GM18873 (cell line): ENCODE measurements at regions not wholly inside any gene's neighbourhood (a gene's known extent, or its start where the extent isn't known, plus 50 kb on each side); places are given as distances from the start of the nearest gene placed in this dataset.
"Not testable (repeated sequence)": the region's sequence is repeated elsewhere in the genome, so short reads cannot be mapped to it uniquely, and the experiment has no call there.

Experiments
- ATAC-seq: cut with Tn5 transposase; IDR thresholded peaks from one replicate; pipeline ENCODE4 v1.9.1; 2021; ENCODE audit warnings: mild to moderate bottlenecking, moderate library complexity, moderate number of reproducible peaks; ENCODE audit not compliant: unreplicated experiment, low FRiP score

DNA sequence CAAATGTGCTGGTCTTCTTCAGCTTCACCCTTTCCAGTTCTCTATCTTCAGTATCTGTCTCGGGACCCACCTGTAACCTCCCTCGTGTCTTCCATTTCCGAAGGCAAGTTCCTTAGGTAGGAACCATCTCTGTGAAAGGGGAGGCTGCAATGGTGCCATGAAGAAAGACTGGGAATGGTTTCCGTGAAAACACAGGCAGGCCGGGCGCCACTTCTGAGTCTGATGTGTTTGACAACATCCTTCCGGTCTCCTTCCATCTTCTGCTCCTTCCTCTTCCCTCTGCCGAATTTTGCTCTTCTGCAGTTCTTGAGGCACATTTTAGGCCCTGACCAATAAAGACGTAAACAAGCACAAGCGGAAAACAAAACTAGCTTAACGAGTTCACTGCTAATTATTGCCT, 328.0 kb downstream of the THBS2 start:
- ATAC-seq = no peak

DNA sequence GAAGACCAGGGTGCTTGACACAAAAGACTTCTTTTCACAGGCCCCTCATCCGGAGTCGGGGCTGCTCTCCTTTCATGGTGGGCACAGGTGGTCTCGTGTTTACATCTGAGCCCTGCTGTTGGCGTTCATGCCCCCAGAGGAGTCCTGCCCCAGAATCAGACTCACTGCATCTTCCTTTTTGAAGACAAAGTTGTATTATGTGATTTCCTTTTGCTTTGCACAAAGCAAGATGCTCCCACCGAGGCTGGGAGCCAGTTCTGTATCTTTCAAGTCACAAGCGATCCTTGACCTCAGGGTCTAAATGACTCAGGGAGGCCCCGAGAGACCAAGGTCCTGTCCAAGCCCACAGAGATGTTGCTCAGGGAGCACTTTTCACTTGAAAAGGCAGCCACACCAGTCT, 330.5 kb downstream of the THBS2 start:
- ATAC-seq = no peak

GRCh38 chr6:168922436-168922835, 331.2 kb downstream of the THBS2 start:
- no peak for ATAC-seq

DNA sequence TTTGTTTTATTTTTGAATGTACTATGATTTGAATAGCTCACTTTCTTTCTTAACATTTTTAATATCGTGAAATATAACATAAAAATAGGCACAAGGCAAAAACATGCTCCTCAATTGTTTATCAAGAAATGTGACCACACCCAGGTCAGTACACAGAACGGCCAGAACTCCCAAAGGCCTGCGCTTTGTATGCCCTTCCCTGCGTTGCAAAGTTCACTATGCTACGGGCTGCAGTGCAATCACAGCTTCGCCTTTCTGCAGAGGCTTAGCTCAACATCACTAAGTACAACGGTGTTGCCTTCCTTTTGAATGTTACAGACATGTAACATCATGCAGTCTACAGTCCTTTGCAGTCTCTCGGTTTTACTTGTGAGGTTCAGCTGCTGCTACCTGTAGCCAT, 333.4 kb downstream of the THBS2 start:
- ATAC-seq = no peak

DNA sequence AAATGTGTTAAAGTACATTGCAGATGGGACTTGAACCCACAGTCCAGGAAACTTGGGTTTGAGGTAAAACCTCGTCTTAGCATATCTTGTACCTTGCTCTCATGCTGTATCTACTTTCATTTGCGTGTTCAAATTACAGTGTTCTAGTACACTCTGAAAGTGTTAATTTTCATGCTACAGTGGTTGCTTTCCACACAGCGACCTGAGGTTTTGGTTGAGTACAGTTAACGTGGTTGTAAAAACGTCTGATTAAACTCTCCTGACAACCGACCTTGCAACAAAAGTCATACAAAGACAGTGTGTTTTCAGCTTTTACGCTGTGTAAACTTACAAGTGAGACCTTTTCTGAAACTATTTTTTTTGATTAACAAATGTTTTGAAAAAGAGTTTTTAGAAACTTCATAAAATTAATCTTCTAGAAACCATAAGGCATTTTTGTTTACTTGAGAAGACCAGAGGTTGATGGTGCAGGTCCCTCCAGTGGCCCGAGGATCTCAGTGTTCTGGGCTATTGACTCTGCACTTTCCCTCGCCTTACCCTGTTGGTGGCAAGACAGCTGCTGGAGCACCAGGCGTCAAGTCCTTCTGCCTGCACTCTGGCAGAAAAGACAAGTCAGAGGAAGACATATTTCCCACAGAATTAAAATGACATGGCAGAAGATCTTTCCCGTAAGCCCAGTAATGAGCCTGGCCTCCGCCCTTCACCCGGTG, 334.0 kb downstream of the THBS2 start:
- no peak for ATAC-seq

DNA sequence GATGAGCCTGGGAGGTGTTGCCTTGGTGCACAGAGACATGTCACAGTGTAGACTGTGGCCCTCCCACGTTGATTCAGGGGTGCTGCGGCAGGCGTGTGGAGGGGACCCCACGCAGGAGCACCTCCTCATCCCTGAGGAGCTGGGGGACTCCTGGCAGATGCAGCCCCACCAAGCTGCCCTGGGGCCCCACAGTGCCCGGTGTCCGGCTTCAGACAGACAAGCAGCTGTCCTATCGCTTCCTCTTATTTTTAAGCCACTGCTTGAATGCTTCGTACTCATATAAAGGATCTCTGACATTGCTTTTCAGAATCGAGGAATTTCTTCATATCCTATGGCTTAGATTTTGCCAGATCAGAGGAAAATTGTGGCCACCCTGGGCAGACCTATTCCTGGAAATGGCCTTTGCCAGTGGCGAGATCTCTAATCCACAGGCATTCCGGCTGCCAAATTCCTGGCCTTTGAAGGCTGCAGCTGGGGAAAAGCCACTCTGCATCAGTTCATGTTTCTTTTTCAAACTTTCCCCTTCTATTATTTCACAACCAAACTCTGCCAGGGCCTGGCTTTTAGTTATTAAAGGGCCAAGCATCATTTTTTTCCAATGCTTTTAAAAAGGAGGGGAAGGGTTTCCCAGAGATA, 337.0 kb downstream of the THBS2 start:
- no peak for ATAC-seq

- no peak for ATAC-seq
Measured at GRCh38 chr6:168915855-168916254, 337.8 kb downstream of the THBS2 start.

DNA sequence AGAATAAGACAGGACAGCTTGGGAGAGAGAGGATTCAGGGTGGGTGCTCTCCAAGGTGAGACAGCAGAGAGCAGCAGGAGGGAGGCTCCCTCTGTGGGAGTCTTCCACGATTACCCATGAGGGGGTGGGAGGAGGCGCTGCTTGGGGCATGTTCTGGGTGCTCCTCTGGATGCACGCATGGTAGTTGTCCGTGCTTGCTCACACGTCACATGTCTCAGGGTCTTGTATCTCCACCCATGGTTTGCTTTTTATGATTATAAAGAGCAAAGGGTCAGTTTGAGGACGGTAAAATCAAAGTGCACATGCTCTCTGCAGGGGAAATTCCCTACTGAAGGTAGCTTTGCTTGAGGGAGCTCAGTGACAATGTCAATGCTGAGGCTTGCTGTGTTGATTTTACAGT, 338.4 kb downstream of the THBS2 start:
- no peak for ATAC-seq

DNA sequence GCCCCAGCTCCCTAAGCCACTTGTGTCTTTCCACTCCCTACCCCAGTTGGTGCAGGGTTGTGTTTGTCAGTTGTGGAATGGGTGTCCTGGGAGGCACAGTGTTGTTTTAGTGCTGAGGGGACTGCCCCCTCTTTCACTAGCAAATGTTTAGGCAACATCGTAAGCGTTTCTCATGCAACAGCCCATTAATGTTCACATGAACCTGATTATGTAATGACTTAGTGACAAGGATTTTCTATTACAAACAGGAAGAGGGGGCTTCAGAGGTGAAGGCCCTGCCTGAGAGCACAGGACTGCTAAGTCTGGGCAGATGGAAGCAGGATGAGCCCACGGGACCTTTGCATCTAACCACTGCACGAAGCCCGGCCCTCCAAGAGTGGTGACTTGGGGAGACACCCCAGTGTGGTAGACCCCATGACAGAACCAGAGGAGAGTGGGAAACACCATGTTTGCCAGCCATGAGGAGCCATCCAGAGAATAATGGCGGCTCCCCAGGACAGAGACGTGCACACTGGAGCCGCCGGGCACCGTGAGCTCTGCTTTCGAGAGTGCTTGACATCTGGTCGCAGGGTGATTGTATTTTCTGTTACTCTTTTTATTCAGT, 339.7 kb downstream of the THBS2 start:
- ATAC-seq = no peak

GRCh38 chr6:168913231-168913865, 340.3 kb downstream of the THBS2 start:
- not testable (repeated sequence) for ATAC-seq

GRCh38 chr6:168909288-168909687, 344.4 kb downstream of the THBS2 start:
- ATAC-seq = no peak

DNA sequence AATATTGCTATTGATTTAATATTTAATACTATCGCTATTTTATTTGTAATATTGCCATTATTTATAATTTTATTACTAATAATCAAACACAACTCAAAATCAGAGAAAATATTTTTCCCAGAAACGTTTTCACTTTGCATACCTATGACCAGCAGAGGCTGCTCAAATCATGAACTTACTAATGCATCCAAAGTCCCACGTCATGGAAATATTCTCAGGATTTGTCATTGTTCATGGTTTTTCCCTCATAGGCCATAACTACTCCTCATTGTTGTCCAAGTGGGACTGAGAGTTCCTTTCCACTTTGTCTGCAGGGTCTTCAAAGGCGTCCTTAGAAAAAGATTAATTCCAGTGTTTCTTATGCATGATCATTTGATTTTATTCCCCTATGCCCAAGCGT, 344.8 kb downstream of the THBS2 start:
- no peak for ATAC-seq

GRCh38 chr6:168908166-168908565, 345.5 kb downstream of the THBS2 start:
- no peak for ATAC-seq

DNA sequence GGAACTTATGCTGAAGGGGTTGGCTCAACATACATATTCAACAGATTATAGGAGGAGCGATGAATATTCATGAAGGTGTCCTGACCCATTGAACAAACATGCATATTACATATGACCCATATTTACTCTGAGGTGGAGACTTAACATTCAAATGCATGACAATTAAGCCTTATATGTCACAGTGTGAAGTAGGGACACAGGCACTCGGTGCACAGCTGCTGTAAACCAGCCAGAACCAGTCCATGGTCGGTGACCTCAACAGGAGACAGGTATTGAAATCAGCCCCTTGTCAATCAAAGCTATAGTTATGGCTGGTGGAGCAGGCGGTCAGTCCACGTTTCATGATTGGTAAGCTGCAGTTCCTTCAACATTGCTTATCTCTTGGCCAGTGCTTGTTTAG, 347.3 kb downstream of the THBS2 start:
- ATAC-seq = no peak

DNA sequence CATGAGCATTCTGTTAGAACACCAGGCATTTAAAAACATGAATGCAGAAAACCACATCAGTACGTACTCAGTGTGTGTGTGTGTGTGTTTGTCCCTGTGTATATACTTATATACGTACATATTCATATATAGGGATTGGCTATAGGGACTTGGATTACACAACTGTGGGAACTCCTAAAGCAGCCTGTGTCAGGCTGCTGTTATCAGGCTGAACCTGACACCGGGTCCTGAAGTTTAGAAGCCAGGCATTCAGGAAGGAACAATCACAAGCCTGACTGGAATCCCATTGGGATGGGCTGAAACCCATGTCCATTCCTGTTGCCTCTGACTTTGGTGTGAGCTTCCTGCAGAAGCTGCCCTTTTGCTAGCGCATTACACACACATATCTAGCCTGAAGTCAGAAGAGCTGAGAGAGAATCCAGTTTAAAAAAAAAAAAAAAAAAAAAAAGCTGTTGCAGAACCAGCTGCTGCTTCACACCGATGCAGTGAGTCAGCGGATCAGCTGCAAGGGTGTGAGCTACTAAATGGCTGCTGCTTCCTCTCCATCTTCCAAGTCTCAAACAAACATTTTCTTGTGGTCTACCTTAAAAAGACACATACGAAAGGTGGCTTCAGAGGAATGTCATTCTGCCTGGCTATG, 348.1 kb downstream of the THBS2 start:
- no peak for ATAC-seq

- ATAC-seq = no peak
Measured at GRCh38 chr6:168903613-168904345, 349.9 kb downstream of the THBS2 start.

DNA sequence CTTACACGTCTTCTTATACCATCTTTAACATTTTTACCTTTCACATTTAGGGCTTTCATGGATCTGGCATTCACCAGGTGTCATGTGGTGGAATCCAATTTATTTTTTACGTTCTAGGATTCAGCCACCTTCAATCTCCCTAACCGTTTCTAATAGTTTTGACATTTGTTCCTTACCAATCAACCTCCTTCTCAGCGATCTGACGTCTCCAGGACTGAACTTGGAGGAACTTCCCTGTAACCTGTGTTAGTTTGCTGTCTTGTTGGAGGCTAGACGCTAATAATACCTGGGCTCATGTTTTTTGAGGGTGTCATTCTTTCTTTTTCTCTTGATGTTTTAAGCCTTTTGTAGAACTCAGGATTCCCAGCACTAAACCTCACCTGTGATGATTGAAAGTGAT, 351.6 kb downstream of the THBS2 start:
- ATAC-seq = no peak

GRCh38 chr6:168901076-168901475, 352.6 kb downstream of the THBS2 start:
- no peak for ATAC-seq

GRCh38 chr6:168896321-168896720, 357.3 kb downstream of the THBS2 start:
- no peak for ATAC-seq

GRCh38 chr6:168895102-168895812, 358.4 kb downstream of the THBS2 start:
- ATAC-seq = peak; percentile 96
